SU-DHL-6 (cell line): ENCODE measurements at regions not wholly inside any gene's neighbourhood (a gene's known extent, or its start where the extent isn't known, plus 50 kb on each side); places are given as distances from the start of the nearest gene placed in this dataset.
"Not testable (repeated sequence)": the region's sequence is repeated elsewhere in the genome, so short reads cannot be mapped to it uniquely, and the experiment has no call there.

ENCODE experiments used
- CTCF ChIP-seq: fragments of 200-600 bp; sonication (generic); IDR thresholded peaks from one replicate; pipeline ENCODE4 v1.5.1; 2017; ENCODE audit warnings: antibody characterized with exemption, mild to moderate bottlenecking, low read length, moderate library complexity; ENCODE audit not compliant: insufficient read depth, poor library complexity, severe bottlenecking
- EZH2phosphoT487 ChIP-seq: fragments of 200-600 bp; sonication (generic), shearing (Covaris generic); conservative IDR thresholded peaks from 2 replicates; pipeline ENCODE4 v1.6.1; 2018; ENCODE audit warnings: mild to moderate bottlenecking, antibody characterized with exemption, low read length, moderate library complexity, mixed read lengths

- not testable (repeated sequence) for TF ChIP-seq CTCF, EZH2phosphoT487
Observed at GRCh38 chr14:83719435-83719834, 1810.5 kb upstream of the FLRT2 start.
